SK-N-SH treated with all-trans-retinoic acid at 6 μM for 48 hours (cell line): ENCODE measurements at regions not wholly inside any gene's neighbourhood (a gene's known extent, or its start where the extent isn't known, plus 50 kb on each side); places are given as distances from the start of the nearest gene placed in this dataset.

ENCODE experiments used
- CSDC2 ChIP-seq: fragments of 250-450 bp; sonication (Bioruptor Pico); IDR thresholded peaks from 2 replicates; pipeline ENCODE4 v1.5.0; 2020; ENCODE audit warnings: mild to moderate bottlenecking, moderate library complexity
- GLIS3 ChIP-seq: fragments of 250-450 bp; sonication (Bioruptor Pico); IDR thresholded peaks from 2 replicates; pipeline ENCODE4 v1.5.0; 2020; ENCODE audit warnings: mild to moderate bottlenecking, moderate library complexity
- PATZ1 ChIP-seq: fragments of 250-450 bp; sonication (Bioruptor Pico); IDR thresholded peaks from 2 replicates; pipeline ENCODE4 v1.8.0; 2020; ENCODE audit warnings: mild to moderate bottlenecking, moderate library complexity, borderline replicate concordance
- PPARA ChIP-seq: fragments of 250-450 bp; sonication (Bioruptor Pico); IDR thresholded peaks from 2 replicates; pipeline ENCODE4 v1.5.0; 2020; ENCODE audit warnings: mild to moderate bottlenecking, borderline replicate concordance
- RARB ChIP-seq: fragments of 250-450 bp; sonication (Bioruptor Pico); IDR thresholded peaks from 2 replicates; pipeline ENCODE4 v1.8.0; 2021; ENCODE audit warnings: mild to moderate bottlenecking, moderate library complexity
- TCF4 ChIP-seq: fragments of 250-450 bp; sonication (Bioruptor Pico); IDR thresholded peaks from 2 replicates; pipeline ENCODE4 v1.8.0; 2021; ENCODE audit warnings: mild to moderate bottlenecking, moderate library complexity, borderline replicate concordance
- TOX ChIP-seq: fragments of 250-450 bp; sonication (Bioruptor Pico); IDR thresholded peaks from 2 replicates; pipeline ENCODE4 v1.8.0; 2021; ENCODE audit warnings: mild to moderate bottlenecking, moderate library complexity, borderline replicate concordance
- TSHZ2 ChIP-seq: fragments of 250-450 bp; sonication (Bioruptor Pico); IDR thresholded peaks from 2 replicates; pipeline ENCODE4 v1.5.0; 2020; ENCODE audit warnings: mild to moderate bottlenecking, moderate library complexity
- ZFP3 ChIP-seq: fragments of 250-450 bp; sonication (Bioruptor Pico); IDR thresholded peaks from 2 replicates; pipeline ENCODE4 v1.5.0; 2020; ENCODE audit warnings: mild to moderate bottlenecking, moderate library complexity
- ZFP30 ChIP-seq: fragments of 450-650 bp; formaldehyde crosslinking; IDR thresholded peaks from 2 replicates; pipeline ENCODE4 v1.5.0; 2022; ENCODE audit warnings: mild to moderate bottlenecking, moderate library complexity
- ZNF70 ChIP-seq: fragments of 450-650 bp; formaldehyde crosslinking; IDR thresholded peaks from 2 replicates; pipeline ENCODE4 v1.5.0; 2020; ENCODE audit warnings: mild to moderate bottlenecking, moderate library complexity
- ZNF8 ChIP-seq: fragments of 450-650 bp; formaldehyde crosslinking; IDR thresholded peaks from 2 replicates; pipeline ENCODE4 v1.5.0; 2020; ENCODE audit warnings: mild to moderate bottlenecking, moderate library complexity
- TF ChIP-seq, protein P1 (sequence below): fragments of 250-450 bp; sonication (Bioruptor Pico); IDR thresholded peaks from 2 replicates; pipeline ENCODE4 v1.5.1; 2021; ENCODE audit warnings: mild to moderate bottlenecking, moderate library complexity
- TF ChIP-seq, protein P2 (sequence below): fragments of 250-450 bp; sonication (Bioruptor Pico); IDR thresholded peaks from 2 replicates; pipeline ENCODE4 v1.5.1; 2020; ENCODE audit warnings: low read depth, mild to moderate bottlenecking, moderate library complexity

DNA sequence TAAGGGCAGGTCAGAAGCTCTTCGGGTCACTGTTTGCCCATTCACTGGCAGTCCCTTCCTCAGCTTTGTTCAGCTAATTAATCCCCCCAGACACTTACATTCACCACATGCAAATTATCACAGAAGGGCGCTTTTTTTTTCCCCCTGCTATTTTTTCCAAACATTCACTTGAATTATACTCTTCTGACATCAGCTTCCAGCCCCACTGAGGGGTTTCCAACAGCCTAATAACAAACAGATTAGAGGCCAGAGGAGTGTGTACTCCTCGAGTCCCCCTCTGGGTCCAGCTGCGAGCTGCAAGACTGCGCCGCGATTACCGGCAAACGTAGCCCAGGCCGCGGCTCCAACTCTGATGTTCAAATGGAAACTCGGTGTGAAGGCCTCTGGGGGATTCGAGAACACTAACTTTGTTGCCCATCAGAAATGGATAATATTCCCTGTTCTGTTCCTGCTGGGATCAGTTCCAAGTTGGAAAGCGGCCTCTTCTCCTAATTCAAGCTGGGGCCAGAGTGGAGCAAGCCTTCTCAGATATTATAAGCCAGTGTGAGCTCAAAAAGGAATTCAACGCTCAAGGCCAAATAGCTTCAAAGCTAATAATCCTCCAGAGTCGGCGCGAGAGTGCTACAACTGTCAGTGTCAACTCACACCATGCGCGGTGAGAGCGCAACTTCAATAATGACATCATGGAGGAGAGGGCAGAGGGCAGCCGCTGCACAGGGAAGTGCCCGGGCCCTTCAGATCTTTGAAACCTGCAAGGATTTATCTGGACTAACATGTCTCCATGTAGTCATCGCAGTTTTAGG is 560.8 kb downstream of the BNC2 start:
- TF ChIP-seq ZNF8 (CRISPR knock-in tag) (no peak), TSHZ2 (CRISPR knock-in tag) (no peak), TOX (CRISPR knock-in tag) (no peak), RARB (no peak), ZFP3 (CRISPR knock-in tag) (no peak), PATZ1 (CRISPR knock-in tag) (no peak), ZNF70 (CRISPR knock-in tag) (no peak), TCF4 (CRISPR knock-in tag) (no peak), GLIS3 (CRISPR knock-in tag) (no peak), CSDC2 (no peak), ZFP30 (CRISPR knock-in tag) (no peak), PPARA (CRISPR knock-in tag) (no peak)
- TF ChIP-seq, protein P1, sequence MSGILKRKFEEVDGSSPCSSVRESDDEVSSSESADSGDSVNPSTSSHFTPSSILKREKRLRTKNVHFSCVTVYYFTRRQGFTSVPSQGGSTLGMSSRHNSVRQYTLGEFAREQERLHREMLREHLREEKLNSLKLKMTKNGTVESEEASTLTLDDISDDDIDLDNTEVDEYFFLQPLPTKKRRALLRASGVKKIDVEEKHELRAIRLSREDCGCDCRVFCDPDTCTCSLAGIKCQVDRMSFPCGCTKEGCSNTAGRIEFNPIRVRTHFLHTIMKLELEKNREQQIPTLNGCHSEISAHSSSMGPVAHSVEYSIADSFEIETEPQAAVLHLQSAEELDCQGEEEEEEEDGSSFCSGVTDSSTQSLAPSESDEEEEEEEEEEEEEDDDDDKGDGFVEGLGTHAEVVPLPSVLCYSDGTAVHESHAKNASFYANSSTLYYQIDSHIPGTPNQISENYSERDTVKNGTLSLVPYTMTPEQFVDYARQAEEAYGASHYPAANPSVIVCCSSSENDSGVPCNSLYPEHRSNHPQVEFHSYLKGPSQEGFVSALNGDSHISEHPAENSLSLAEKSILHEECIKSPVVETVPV, result no peak
- TF ChIP-seq, protein P2, sequence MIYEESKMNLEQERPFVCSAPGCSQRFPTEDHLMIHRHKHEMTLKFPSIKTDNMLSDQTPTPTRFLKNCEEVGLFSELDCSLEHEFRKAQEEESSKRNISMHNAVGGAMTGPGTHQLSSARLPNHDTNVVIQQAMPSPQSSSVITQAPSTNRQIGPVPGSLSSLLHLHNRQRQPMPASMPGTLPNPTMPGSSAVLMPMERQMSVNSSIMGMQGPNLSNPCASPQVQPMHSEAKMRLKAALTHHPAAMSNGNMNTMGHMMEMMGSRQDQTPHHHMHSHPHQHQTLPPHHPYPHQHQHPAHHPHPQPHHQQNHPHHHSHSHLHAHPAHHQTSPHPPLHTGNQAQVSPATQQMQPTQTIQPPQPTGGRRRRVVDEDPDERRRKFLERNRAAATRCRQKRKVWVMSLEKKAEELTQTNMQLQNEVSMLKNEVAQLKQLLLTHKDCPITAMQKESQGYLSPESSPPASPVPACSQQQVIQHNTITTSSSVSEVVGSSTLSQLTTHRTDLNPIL, result no peak
